Mesothelial cell of epicardium (in vitro differentiated cells): ENCODE measurements at regions not wholly inside any gene's neighbourhood (a gene's known extent, or its start where the extent isn't known, plus 50 kb on each side); places are given as distances from the start of the nearest gene placed in this dataset.

Experiments used
- DNase-seq, 2 experiments: peaks; one replicate each; pipeline ENCODE4 v3.0.0; 2021; ENCODE audit warnings: low spot score in 2 of 2; ENCODE audit not compliant: unreplicated experiment in 2 of 2
- H3K27ac Mint-ChIP-seq: 2 replicates; pipeline ENCODE4 v1.8.0; 2021; ENCODE audit warnings: mixed read lengths
- H3K27me3 Mint-ChIP-seq: 2 replicates; pipeline ENCODE4 v1.8.0; 2021; ENCODE audit warnings: low read depth, mixed read lengths
- H3K36me3 Mint-ChIP-seq: 2 replicates; pipeline ENCODE4 v1.8.0; 2021; ENCODE audit warnings: mixed read lengths
- H3K4me1 Mint-ChIP-seq: 2 replicates; pipeline ENCODE4 v1.8.0; 2021; ENCODE audit warnings: mixed read lengths
- H3K4me3 Mint-ChIP-seq: 2 replicates; pipeline ENCODE4 v1.8.0; 2021; ENCODE audit warnings: mild to moderate bottlenecking, moderate library complexity, mixed read lengths
- H3K9me3 Mint-ChIP-seq: 2 replicates; pipeline ENCODE4 v1.8.0; 2021; ENCODE audit warnings: mixed read lengths
- TF ChIP-seq, protein P1 (sequence below): fragments of 200-600 bp; sonication (generic); IDR thresholded peaks from one replicate; pipeline ENCODE4 v1.5.0; 2021; ENCODE audit warnings: antibody characterized with exemption; ENCODE audit not compliant: unreplicated experiment

DNA sequence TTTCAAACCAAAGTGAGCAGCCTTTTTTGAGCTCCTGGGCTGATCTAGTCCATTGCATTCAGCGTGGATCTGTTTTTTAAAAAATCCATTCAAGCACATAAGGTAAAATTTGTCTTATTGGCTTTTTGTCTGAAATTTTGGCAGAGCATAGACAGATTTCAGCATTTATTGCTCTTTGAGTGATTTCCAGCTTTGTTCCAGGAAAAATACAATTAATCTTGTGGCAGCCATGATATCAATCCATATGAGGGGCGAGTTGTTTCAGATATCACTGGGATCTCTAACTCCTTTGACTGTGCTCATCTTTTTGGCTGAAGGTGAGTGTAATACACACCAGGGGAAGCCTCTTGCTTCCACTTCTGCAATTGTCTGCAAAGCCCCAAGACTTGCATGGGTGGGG lies 523.9 kb downstream of the SLC4A3 start:
- Mint-ChIP-seq H3K27ac (no peak overlapping the region), H3K36me3 (no peaks in the 10 kb centered on the region), H3K27me3 (no peaks in the 10 kb centered on the region), H3K9me3 (peaks cover 4% of the 10 kb centered on the region), H3K4me1 (peaks cover 35% of the 10 kb centered on the region), H3K4me3 (no peak overlapping the region)
- TF ChIP-seq, protein P1, sequence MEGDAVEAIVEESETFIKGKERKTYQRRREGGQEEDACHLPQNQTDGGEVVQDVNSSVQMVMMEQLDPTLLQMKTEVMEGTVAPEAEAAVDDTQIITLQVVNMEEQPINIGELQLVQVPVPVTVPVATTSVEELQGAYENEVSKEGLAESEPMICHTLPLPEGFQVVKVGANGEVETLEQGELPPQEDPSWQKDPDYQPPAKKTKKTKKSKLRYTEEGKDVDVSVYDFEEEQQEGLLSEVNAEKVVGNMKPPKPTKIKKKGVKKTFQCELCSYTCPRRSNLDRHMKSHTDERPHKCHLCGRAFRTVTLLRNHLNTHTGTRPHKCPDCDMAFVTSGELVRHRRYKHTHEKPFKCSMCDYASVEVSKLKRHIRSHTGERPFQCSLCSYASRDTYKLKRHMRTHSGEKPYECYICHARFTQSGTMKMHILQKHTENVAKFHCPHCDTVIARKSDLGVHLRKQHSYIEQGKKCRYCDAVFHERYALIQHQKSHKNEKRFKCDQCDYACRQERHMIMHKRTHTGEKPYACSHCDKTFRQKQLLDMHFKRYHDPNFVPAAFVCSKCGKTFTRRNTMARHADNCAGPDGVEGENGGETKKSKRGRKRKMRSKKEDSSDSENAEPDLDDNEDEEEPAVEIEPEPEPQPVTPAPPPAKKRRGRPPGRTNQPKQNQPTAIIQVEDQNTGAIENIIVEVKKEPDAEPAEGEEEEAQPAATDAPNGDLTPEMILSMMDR: no peak
- DNase-seq: no peak

DNA sequence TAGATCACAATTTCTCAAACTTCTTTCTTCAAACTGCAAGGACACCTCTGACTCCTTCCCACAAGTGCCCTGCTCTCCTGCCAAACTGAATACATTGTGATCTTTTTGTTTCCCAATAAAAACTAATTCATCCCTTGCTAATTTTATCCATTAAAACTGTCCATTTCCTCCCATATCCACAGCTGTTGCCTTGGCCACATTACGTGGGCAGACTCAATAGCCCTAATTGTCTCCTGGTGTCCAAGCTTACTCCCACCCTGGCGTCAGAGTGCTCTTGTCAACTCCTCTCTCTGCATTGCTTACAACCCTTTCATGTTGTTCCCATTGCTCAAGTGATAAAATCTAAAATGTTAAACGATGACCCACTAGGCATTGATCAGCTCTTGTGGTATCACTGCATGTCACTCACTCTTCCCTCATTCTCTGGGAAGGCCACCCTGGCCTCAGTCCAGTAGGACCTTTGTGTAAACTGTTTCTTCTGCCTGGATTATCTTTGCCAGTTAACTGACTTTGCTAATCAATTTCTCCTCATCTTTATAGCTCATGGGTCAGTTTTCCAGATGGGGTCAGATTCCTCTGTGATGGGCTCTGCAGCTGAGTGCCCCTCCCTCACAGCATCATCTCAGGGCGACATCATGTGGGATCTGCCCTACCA lies 525.0 kb downstream of the SLC4A3 start:
- TF ChIP-seq, protein P1: no peak
- H3K4me1 Mint-ChIP-seq: peaks cover 24% of the 10 kb centered on the region
- no peak overlapping the region for H3K27ac Mint-ChIP-seq
- peaks cover 4% of the 10 kb centered on the region for H3K9me3 Mint-ChIP-seq
- H3K4me3 Mint-ChIP-seq: no peak overlapping the region
- H3K27me3 Mint-ChIP-seq: no peaks in the 10 kb centered on the region
- no peak for DNase-seq
- no peaks in the 10 kb centered on the region for H3K36me3 Mint-ChIP-seq

DNA sequence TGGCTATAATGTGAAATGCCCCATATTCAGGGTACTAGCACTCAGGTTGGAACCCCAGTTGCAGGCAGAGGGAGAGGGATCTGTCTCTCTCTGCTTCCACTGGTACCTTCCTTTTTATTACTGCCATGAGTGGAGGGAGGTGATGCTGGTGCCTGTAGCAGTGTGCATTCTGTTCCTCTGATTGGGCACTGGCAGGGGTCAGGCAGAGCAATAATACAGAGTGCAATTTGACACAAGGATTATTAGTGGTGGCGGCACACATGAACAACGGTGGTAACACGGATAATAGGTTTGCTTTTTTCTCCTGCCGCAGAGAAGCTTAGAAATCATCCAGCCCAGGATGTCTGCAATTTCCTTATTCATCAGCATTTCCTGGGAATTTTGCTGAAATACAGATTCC lies 525.7 kb downstream of the SLC4A3 start:
- TF ChIP-seq, protein P1: no peak
- H3K27me3 Mint-ChIP-seq: no peaks in the 10 kb centered on the region
- no peak overlapping the region for H3K27ac Mint-ChIP-seq
- DNase-seq: no peak
- peaks cover 4% of the 10 kb centered on the region for H3K9me3 Mint-ChIP-seq
- no peaks in the 10 kb centered on the region for H3K36me3 Mint-ChIP-seq
- no peak overlapping the region for H3K4me3 Mint-ChIP-seq
- H3K4me1 Mint-ChIP-seq: peaks cover 18% of the 10 kb centered on the region

DNA sequence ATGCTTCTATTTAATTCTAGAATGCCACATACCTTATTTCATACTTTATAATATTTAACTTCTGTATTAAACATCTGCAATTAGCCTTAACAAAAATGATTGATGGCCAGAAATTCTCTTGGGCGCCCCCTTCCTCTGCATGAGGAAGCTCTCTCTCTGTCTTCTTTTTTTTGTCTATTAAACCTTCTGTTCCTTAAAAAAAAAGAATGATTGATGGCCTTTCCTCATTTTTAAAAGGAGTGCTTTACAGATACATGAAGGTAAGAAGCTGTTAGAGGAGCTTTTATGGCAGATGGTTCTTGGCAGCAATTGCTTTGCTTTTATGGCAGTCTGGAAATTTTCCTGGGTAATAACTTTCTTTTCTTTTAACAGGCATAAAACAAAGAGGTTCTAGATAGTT lies 526.9 kb downstream of the SLC4A3 start:
- TF ChIP-seq, protein P1: peak; percentile 24
- Mint-ChIP-seq H3K4me3 (no peak overlapping the region), H3K4me1 (peaks cover 18% of the 10 kb centered on the region), H3K9me3 (peaks cover 4% of the 10 kb centered on the region), H3K36me3 (no peaks in the 10 kb centered on the region), H3K27ac (no peak overlapping the region), H3K27me3 (no peaks in the 10 kb centered on the region)
- no peak for DNase-seq

DNA sequence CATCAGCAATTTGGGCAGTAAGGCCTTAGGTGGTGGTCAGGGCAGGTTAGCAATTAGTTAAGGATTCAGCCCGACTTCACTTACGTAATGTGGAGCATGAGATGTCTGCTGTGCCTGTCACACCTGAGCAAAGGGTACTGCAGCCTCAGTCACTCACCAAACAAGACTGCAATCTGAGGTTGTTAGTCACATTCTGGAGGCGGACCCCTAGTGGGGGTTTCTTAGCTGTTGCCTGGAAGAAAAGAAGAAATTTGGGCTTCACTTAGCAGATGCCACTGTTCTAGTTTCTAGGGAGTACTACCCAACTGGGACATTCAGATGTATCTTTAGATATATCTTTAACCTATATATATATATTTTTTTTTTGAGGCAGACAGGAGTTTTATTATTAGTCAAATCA lies 529.9 kb downstream of the SLC4A3 start:
- Mint-ChIP-seq H3K27ac (no peak overlapping the region), H3K36me3 (peaks cover 6% of the 10 kb centered on the region), H3K4me1 (peaks cover 14% of the 10 kb centered on the region), H3K9me3 (peaks cover 9% of the 10 kb centered on the region), H3K4me3 (no peak overlapping the region), H3K27me3 (no peaks in the 10 kb centered on the region)
- no peak for DNase-seq
- TF ChIP-seq, protein P1: no peak

DNA sequence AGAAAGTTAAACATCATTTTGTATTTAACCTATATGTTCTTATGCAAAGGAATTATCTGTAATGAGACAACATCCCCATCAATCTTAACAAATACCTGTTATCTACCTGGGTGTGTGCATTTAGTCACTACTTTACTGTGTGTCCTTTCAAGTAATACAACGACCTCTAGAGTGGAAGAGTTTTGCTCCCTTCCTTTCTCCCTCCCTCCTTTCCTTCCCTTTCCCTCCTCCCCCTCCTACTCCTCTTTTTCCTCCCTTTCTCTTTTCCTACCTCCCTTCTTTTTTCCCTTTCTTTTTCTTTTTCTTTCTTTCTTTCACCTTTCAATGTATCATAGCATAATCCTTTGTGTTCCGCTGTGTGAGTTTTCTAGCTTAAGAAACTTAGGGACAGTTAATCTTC lies 532.3 kb downstream of the SLC4A3 start:
- peaks cover 6% of the 10 kb centered on the region for H3K36me3 Mint-ChIP-seq
- H3K4me3 Mint-ChIP-seq: no peak overlapping the region
- no peaks in the 10 kb centered on the region for H3K27me3 Mint-ChIP-seq
- no peak overlapping the region for H3K27ac Mint-ChIP-seq
- TF ChIP-seq, protein P1: no peak
- peaks cover under 1% of the 10 kb centered on the region for H3K4me1 Mint-ChIP-seq
- no peak for DNase-seq
- H3K9me3 Mint-ChIP-seq: peaks cover 9% of the 10 kb centered on the region
